Fibroblast of the aortic adventitia (primary cell): ENCODE measurements at regions not wholly inside any gene's neighbourhood (a gene's known extent, or its start where the extent isn't known, plus 50 kb on each side); places are given as distances from the start of the nearest gene placed in this dataset.

Experiments used
- DNase-seq: peaks from one replicate; pipeline ENCODE4 v3.0.0-alpha.2; 2010; ENCODE audit warnings: low read depth
- H3K4me3 ChIP-seq: 2 replicates; pipeline ENCODE4 v1.5.1; 2011; ENCODE audit warnings: low read depth, mild to moderate bottlenecking, control low read depth, low read length, moderate library complexity
- CTCF ChIP-seq: IDR thresholded peaks from 2 replicates; pipeline ENCODE4 v1.5.1; 2011; ENCODE audit warnings: mild to moderate bottlenecking, low read length, control low read depth, inconsistent platforms; ENCODE audit not compliant: insufficient read depth

GRCh38 chr2:76274160-76274559 lies 563.4 kb upstream of the GCFC2 start:
- DNase-seq, result no peak
- no peak overlapping the region for H3K4me3 ChIP-seq
- no peak for TF ChIP-seq CTCF

- TF ChIP-seq CTCF, result no peak
- no peak overlapping the region for H3K4me3 ChIP-seq
- no peak for DNase-seq
Measured at GRCh38 chr2:76270096-76270710, 559.5 kb upstream of the GCFC2 start.

- no peak overlapping the region for H3K4me3 ChIP-seq
- no peak for TF ChIP-seq CTCF
- no peak for DNase-seq
Measured at GRCh38 chr2:76268902-76269620, 558.3 kb upstream of the GCFC2 start.

GRCh38 chr2:76268484-76268883 lies 557.8 kb upstream of the GCFC2 start:
- no peak for DNase-seq
- TF ChIP-seq CTCF, result no peak
- no peak overlapping the region for H3K4me3 ChIP-seq

GRCh38 chr2:76257802-76258201 lies 547.1 kb upstream of the GCFC2 start:
- TF ChIP-seq CTCF, result no peak
- DNase-seq, result no peak
- no peak overlapping the region for H3K4me3 ChIP-seq

- no peak for DNase-seq
- H3K4me3 ChIP-seq, result no peak overlapping the region
- no peak for TF ChIP-seq CTCF
Measured at GRCh38 chr2:76256458-76257088, 545.9 kb upstream of the GCFC2 start.
